Cardiac muscle cell (in vitro differentiated cells and primary cell): ENCODE measurements at regions not wholly inside any gene's neighbourhood (a gene's known extent, or its start where the extent isn't known, plus 50 kb on each side); places are given as distances from the start of the nearest gene placed in this dataset.
"Not testable (repeated sequence)": the region's sequence is repeated elsewhere in the genome, so short reads cannot be mapped to it uniquely, and the experiment has no call there.

Source experiments
- DNase-seq, 2 donors: peaks; one replicate each; pipeline versions ENCODE4 v3.0.0 to v3.0.0-alpha.2; 2010 to 2017; ENCODE audit warnings: low read depth in 1 of 2, low spot score in 1 of 2
- H3K27ac ChIP-seq: fragments of 200-600 bp; sonication (generic); 2 replicates; pipeline ENCODE4 v1.5.1; 2016
- H3K27me3 ChIP-seq: fragments of 200-600 bp; sonication (generic); 2 replicates; pipeline ENCODE4 v1.6.0; 2016; ENCODE audit warnings: control low read depth
- H3K36me3 ChIP-seq: fragments of 200-600 bp; sonication (generic); 2 replicates; pipeline ENCODE4 v1.5.1; 2016; ENCODE audit warnings: control low read depth
- H3K4me1 ChIP-seq: fragments of 200-600 bp; sonication (generic); 2 replicates; pipeline ENCODE4 v1.8.1; 2017; ENCODE audit warnings: low read depth, mild to moderate bottlenecking, mixed run types
- H3K4me3 ChIP-seq: fragments of 200-600 bp; sonication (generic); 2 replicates; pipeline ENCODE4 v1.5.1; 2016; ENCODE audit warnings: mild to moderate bottlenecking
- H3K9me3 ChIP-seq: fragments of 200-600 bp; sonication (generic); 2 replicates; pipeline ENCODE4 v1.5.1; 2017; ENCODE audit warnings: low read depth, mild to moderate bottlenecking, control low read depth
- CTCF ChIP-seq: IDR thresholded peaks from 2 replicates; pipeline ENCODE4 v1.5.1; 2012; ENCODE audit warnings: low read depth, mild to moderate bottlenecking, low read length

- H3K27ac ChIP-seq = no peak overlapping the region
- no peaks in the 10 kb centered on the region for H3K36me3 ChIP-seq
- TF ChIP-seq CTCF = no peak
- no peak for DNase-seq
- no peaks in the 10 kb centered on the region for H3K27me3 ChIP-seq
- no peak overlapping the region for H3K4me3 ChIP-seq
- no peaks in the 10 kb centered on the region for H3K4me1 ChIP-seq
- no peaks in the 10 kb centered on the region for H3K9me3 ChIP-seq
Observed at GRCh38 chr9:28471261-28471660, 898.0 kb upstream of the C9orf72 start.

GRCh38 chr9:28487561-28487960 lies 914.3 kb upstream of the C9orf72 start:
- Histone ChIP-seq H3K9me3 (no peaks in the 10 kb centered on the region), H3K36me3 (no peaks in the 10 kb centered on the region), H3K27ac (no peak overlapping the region), H3K4me3 (no peak overlapping the region), H3K4me1 (no peaks in the 10 kb centered on the region), H3K27me3 (no peaks in the 10 kb centered on the region)
- DNase-seq = no peak
- no peak for TF ChIP-seq CTCF

- Histone ChIP-seq H3K36me3 (no peaks in the 10 kb centered on the region), H3K27me3 (no peaks in the 10 kb centered on the region), H3K9me3 (no peaks in the 10 kb centered on the region), H3K4me3 (no peak overlapping the region), H3K4me1 (no peaks in the 10 kb centered on the region), H3K27ac (no peak overlapping the region)
- no peak for DNase-seq
- TF ChIP-seq CTCF = no peak
Observed at GRCh38 chr9:28491121-28491520, 917.8 kb upstream of the C9orf72 start.

GRCh38 chr9:28498168-28498567 lies 924.9 kb upstream of the C9orf72 start:
- DNase-seq, H3K27me3 ChIP-seq, H3K9me3 ChIP-seq: not testable (repeated sequence)

GRCh38 chr9:28502189-28502588 lies 928.9 kb upstream of the C9orf72 start:
- TF ChIP-seq CTCF = no peak
- Histone ChIP-seq H3K27me3 (no peaks in the 10 kb centered on the region), H3K4me3 (no peak overlapping the region), H3K27ac (no peak overlapping the region), H3K9me3 (no peaks in the 10 kb centered on the region), H3K36me3 (no peaks in the 10 kb centered on the region), H3K4me1 (no peaks in the 10 kb centered on the region)
- DNase-seq = no peak

More at GRCh38 chr9:28498168-28498567, 924.9 kb upstream of the C9orf72 start:
- H3K4me1 ChIP-seq, H3K36me3 ChIP-seq, H3K27ac ChIP-seq, H3K4me3 ChIP-seq: not testable (repeated sequence)

GRCh38 chr9:28502741-28503140 lies 929.5 kb upstream of the C9orf72 start:
- no peak for TF ChIP-seq CTCF
- Histone ChIP-seq H3K9me3 (no peaks in the 10 kb centered on the region), H3K4me1 (no peaks in the 10 kb centered on the region), H3K4me3 (no peak overlapping the region), H3K27ac (no peak overlapping the region), H3K36me3 (no peaks in the 10 kb centered on the region), H3K27me3 (no peaks in the 10 kb centered on the region)
- no peak for DNase-seq
